GM21515 (cell line): ENCODE measurements at regions not wholly inside any gene's neighbourhood (a gene's known extent, or its start where the extent isn't known, plus 50 kb on each side); places are given as distances from the start of the nearest gene placed in this dataset.

Source experiments
- ATAC-seq: cut with Tn5 transposase; IDR thresholded peaks from one replicate; pipeline ENCODE4 v1.9.1; 2021; ENCODE audit not compliant: unreplicated experiment

DNA sequence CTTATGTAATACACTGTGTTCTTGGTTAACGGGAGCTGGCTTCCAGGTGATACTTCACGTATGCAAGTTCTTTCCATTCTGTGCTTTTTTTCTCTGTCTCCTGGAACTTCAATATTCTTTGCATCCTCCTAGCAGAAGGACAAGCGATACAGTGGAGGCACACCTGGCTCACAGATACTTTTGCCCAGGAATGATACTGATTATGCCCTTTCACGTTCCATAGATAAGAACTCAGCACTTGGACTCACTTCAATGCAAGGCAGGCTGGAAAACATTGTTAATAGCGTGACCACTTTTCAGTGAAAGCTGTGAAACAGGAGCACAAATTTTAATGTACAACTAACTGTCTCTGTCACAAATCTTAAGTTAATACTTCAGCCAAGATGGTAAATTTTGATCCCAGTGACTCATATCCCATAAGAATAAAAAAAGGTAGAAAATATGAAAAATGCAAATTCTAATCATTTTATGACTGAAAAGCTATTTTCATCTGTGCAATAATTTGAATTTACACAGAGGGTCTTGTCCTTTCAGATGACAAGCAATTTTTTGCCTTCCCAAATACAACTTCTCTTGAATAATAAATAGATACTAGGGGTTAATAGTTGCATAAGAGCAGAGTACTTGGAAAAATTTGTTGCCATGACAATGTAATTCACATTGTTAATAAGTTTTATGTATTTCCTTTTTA, 919.0 kb downstream of the GALC start:
- no peak for ATAC-seq

DNA sequence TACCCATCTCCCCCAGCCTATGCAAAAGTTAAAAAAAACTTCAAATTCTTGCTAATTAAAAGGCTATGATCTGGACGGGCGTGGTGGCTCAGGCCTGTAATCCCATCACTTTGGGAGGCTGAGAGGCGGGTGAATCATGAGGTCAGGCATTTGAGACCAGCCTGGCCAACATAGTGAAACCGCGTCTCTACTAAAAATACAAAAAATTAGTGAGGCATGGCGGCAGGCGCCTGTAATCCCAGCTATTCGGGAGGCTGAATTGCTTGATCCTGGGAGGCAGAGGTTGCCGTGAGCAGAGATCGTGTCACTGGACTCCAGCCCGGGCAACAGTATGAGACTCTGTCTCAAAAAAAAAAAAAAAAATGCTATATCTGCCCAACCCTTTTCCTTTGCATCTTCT, 925.4 kb downstream of the GALC start:
- ATAC-seq: no peak

GRCh38 chr14:87067061-87067460, 925.9 kb downstream of the GALC start:
- no peak for ATAC-seq

DNA sequence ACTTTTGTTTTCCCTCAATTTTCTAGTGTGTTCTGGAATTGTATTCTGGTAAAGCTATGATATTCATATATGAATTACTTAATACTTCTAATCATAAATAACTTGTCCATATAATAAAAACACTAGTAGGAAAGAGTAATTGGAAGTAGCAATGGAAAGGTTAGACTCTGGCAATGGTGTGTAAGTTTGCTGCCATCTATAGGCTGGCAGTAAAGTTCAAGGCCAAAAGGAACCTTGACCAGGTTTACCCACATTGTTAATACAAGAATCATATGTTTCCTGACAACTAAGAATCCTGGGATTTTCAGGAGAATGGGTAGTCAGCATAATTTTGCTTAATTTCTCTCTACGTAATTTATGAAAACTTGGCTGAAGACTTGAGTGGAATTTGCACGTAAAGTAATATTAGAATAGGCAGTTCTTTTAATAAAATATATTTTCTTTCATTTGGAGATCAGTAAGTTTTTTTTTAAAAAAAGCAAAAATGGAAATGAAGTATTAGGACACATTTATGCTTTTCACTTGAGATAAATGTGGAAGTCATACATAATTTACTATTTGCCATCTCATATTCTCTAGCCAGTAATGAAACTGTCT, 926.7 kb downstream of the GALC start:
- ATAC-seq: no peak

GRCh38 chr14:87065366-87065765, 927.6 kb downstream of the GALC start:
- no peak for ATAC-seq

DNA sequence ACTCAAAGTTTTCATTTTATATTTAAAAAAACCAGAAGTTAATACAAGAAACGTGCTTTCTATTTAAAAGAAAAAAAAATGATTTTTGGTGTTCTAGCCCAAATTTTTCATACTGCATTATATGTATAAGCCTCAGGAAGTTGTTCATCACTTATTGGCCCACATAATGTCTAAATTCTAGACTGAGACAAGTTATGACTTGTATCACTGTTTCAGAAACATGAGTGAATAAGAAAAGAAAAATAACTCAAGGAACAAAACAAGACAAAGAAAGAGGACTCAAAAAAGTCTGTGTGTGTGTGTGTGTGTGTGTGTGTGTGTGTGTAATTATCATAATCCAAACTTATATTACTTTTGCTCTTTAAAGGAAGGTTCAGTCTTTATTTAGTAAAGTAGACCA, 929.8 kb downstream of the GALC start:
- no peak for ATAC-seq

GRCh38 chr14:87060405-87060804, 932.6 kb downstream of the GALC start:
- no peak for ATAC-seq

DNA sequence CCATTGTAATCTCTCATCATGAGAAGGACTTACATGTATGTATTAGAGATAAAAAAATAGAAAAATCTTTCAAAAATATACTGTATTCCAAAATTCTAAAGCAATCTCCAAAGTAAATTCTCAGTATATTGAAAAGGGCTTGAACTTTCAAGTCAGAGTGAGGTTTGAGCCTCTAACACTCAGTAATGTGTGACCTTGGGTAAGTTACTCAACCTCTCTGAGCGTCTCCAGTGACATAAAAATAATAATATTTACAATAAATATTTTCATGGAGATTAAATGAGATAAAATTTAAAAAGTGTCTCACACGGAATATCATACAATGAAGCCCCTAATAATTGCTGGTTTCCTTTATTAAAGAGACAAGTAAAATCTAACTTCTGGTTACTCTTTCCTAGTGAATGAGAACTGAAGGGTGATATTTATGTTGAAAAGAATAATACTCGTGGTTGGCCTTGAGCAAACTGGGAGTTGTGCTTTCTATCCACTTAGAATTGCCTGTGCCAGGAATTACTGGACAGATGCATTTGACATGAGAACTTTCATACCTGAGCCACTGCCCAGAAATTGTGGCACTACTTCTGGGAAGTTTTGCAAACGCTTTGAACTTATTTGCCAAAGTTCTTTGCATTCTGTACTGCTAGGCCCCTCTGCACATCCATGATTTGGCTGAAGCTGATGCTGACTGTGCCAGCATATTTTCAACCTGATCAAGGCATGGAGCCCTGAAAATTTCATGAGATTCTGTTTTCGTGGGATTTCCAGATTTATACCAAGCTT, 933.7 kb downstream of the GALC start:
- ATAC-seq: no peak

DNA sequence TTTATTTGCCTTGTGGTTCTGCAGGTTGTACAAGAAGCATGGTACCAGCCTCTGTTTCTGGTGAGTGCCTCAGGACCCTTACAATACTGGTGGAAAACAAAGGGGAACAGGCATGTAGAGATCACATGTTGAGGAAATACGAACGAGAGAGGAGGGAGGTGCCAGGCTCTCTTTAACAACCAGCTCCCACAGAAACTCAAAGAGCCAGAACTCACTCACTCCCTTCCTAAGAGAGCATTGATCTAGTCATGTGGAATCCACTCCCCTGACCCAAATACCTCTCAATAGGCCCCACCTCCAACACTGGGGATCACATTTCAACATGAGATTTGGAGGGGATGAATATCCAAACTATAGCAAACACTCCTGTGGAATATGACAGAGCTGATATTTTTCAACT, 938.0 kb downstream of the GALC start:
- ATAC-seq: no peak

- ATAC-seq: no peak
Observed at GRCh38 chr14:87052646-87053225, 940.2 kb downstream of the GALC start.

DNA sequence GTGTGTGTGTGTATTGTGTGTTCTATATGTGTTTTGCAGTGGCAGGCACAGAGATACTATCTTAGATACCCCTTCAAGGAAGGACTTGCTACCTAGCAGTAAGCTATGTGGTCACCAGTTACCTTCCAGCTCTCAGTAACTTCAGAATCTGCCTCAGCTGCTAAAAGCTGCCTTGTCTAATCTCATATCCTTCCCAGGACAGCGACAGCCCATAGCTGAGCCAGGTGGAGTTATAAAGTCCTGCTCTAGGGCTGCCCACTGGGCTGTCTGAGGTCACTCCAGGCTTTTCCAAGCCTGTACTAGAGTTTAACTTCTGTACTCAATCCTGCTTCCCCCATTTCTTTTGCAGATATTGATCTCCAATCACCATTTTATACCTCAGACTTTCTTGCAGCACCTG, 942.6 kb downstream of the GALC start:
- ATAC-seq: no peak

GRCh38 chr14:87049950-87050349, 943.0 kb downstream of the GALC start:
- no peak for ATAC-seq

GRCh38 chr14:87046960-87047359, 946.0 kb downstream of the GALC start:
- no peak for ATAC-seq

DNA sequence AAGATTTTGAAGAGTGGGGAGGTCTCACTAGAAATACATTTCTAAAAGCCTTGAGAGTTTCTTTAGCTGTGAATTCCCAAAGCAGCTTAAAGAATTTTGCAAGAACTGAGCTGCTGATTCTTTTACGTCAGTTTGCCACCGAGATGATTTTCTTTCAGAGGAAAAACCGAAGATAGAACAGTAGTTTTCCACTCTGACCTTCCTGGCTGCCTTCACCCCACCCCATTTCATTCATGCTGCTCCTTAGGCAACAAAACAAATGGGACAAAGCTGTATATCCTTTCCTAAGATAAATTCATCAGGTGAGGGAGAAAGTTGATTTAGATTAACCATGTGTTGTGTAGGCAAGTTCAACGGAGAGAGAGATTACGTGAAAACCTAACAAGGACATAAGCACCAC, 947.0 kb downstream of the GALC start:
- no peak for ATAC-seq

DNA sequence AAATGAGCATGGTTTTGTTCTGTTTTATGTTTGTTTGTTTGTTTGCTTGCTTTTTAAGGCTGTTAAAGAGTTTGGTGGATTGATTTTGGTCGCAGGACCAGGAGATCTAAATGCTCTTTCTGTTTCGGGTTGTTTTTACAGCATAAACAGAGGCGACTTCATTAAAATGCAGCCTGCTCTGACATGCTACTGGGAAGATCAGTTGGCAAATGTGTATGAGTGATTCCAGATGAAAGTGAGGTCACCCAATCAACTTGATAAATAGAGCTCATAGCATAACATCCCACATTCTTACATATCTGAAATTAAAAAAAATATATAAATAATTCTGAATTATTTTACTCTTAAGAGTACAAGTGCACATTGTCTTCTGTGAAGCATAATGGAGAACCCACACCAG, 947.7 kb downstream of the GALC start:
- no peak for ATAC-seq

DNA sequence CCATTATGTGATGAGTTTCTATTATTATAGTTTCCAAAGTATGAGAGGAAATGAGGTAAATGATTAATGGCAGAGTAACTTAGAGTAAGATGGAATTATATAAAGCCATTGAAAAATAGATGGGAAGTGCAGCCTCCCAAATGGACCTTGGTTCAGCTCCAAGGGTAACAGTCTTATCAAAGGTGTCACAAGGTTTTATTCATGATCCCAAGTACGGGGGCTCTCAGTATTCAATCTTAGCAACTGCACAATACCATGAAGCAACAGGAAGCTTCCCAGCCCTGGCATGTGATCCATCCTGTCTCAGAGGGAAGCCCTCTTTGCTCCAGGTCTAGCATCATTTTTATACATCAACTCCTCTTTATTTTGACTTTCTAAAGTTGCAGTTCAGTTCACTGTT, 948.2 kb downstream of the GALC start:
- no peak for ATAC-seq

- ATAC-seq: no peak
Observed at GRCh38 chr14:87043667-87044200, 949.2 kb downstream of the GALC start.

GRCh38 chr14:87042354-87042753, 950.6 kb downstream of the GALC start:
- no peak for ATAC-seq

- ATAC-seq: no peak
Observed at GRCh38 chr14:87041290-87042020, 951.5 kb downstream of the GALC start.

GRCh38 chr14:87034680-87035079, 958.3 kb downstream of the GALC start:
- no peak for ATAC-seq

GRCh38 chr14:87030197-87030596, 962.8 kb downstream of the GALC start:
- no peak for ATAC-seq
